CD4-positive, alpha-beta memory T cell (primary cell): ENCODE measurements at regions not wholly inside any gene's neighbourhood (a gene's known extent, or its start where the extent isn't known, plus 50 kb on each side); places are given as distances from the start of the nearest gene placed in this dataset.

ENCODE experiments used
- CTCF ChIA-PET: fragments of 350-600 bp; sonication (Branson Sonifier 250); formaldehyde crosslinking; loops from one replicate; lab custom pipeline; 2021; ENCODE audit warnings: inconsistent platforms; ENCODE audit not compliant: partially characterized antibody; lab: Charles Lee
- POLR2A ChIA-PET: fragments of 350-600 bp; sonication (Branson Sonifier 250); formaldehyde crosslinking; loops from one replicate; lab custom pipeline; 2021; ENCODE audit not compliant: partially characterized antibody; lab: Charles Lee
- DNase-seq, 5 donors: peaks; one replicate each; pipeline versions ENCODE4 v3.0.0 to v3.0.0-alpha.2; 2020 to 2022; ENCODE audit warnings: mixed read lengths in 1 of 5
- H3K27ac ChIP-seq: one replicate; pipeline ENCODE4 v1.7.0; 2013; ENCODE audit warnings: low read depth, low read length
- H3K27me3 ChIP-seq: 2 replicates; pipeline ENCODE4 v1.7.0; 2013; ENCODE audit warnings: mild to moderate bottlenecking, low read length, moderate library complexity; ENCODE audit not compliant: insufficient read depth
- H3K36me3 ChIP-seq: 2 replicates; pipeline ENCODE4 v1.7.0; 2013; ENCODE audit warnings: mild to moderate bottlenecking, low read length, moderate library complexity; ENCODE audit not compliant: insufficient read depth
- H3K4me1 ChIP-seq: 2 replicates; pipeline ENCODE4 v1.7.0; 2013; ENCODE audit warnings: mild to moderate bottlenecking, low read length, moderate library complexity; ENCODE audit not compliant: insufficient read depth
- H3K4me3 ChIP-seq, 2 donors: one replicate each; pipeline ENCODE4 v1.7.0; 2013; ENCODE audit warnings: low read length in 2 of 2, mild to moderate bottlenecking in 1 of 2
- H3K9me3 ChIP-seq, 2 donors: one replicate each; pipeline ENCODE4 v1.7.0; 2013; ENCODE audit warnings: low read length in 2 of 2, control low read depth in 1 of 2; ENCODE audit not compliant: control insufficient read depth in 1 of 2
- H3K27ac Mint-ChIP-seq, 7 donors: one replicate each; pipeline ENCODE4 v1.8.0; 2020 to 2021; ENCODE audit warnings: mixed read lengths in 7 of 7, mild to moderate bottlenecking in 6 of 7, inconsistent platforms in 3 of 7, moderate library complexity in 3 of 7
- H3K27me3 Mint-ChIP-seq, 2 donors: one replicate each; pipeline ENCODE4 v1.8.0; 2020 to 2021; ENCODE audit warnings: mixed read lengths in 2 of 2
- H3K36me3 Mint-ChIP-seq, 2 donors: one replicate each; pipeline ENCODE4 v1.8.0; 2020 to 2021; ENCODE audit warnings: mixed read lengths in 2 of 2, inconsistent platforms in 1 of 2, mild to moderate bottlenecking in 1 of 2
- H3K4me1 Mint-ChIP-seq, 4 donors: one replicate each; pipeline ENCODE4 v1.8.0; 2020 to 2021; ENCODE audit warnings: mixed read lengths in 4 of 4, mild to moderate bottlenecking in 1 of 4
- H3K4me3 Mint-ChIP-seq, 8 donors: one replicate each; pipeline ENCODE4 v1.8.0; 2020 to 2021; ENCODE audit warnings: mixed read lengths in 8 of 8, mild to moderate bottlenecking in 7 of 8, moderate library complexity in 6 of 8, inconsistent platforms in 3 of 8
- H3K9me3 Mint-ChIP-seq, 8 donors: one replicate each; pipeline ENCODE4 v1.8.0; 2020 to 2021; ENCODE audit warnings: mixed read lengths in 8 of 8, mild to moderate bottlenecking in 5 of 8, inconsistent platforms in 3 of 8, moderate library complexity in 1 of 8
- intact Hi-C: fragments of 100-400 bp; cut with micrococcal nuclease; formaldehyde crosslinking; loops from one replicate; pipeline ENCODE4 v1.15.1; 2023

DNA sequence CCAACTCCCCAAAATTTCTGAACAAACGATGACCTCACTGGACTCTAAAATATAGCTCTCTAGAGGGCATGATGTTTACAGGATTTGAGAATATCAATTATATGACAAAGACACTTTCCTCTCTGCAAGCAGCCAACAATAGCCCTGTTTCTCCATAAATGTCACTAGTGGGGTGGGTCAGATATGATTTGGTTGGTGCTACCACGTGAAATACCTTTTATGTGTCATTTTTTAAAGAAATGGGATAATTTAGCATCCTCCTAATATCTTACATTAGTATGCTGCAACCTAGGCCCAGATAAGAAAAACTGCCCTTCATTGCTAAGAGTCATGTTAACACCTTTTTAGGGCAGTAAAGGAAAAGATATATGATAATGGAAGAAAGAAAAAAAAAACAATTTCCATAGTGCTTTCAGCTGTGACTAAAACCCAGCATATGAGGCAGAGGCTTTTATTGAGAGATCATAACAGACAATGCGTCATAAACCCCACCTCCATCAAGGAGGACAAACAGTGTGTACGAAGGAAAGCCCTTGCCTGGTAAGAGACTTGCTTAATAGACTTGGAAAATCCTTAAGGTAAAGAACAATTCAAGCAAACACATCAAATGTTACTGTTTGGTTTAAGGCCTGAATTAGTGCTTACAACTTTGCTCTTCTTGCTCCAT, 372.4 kb upstream of the PAPPA start:
- H3K36me3 Mint-ChIP-seq: no peaks in the 10 kb centered on the region
- CTCF ChIA-PET: no interaction called here
- intact Hi-C loops: no loop called here
- DNase-seq: no peak
- H3K27me3 ChIP-seq: no peaks in the 10 kb centered on the region
- no peak overlapping the region for H3K27ac ChIP-seq
- H3K4me1 Mint-ChIP-seq: no peaks in the 10 kb centered on the region
- no peaks in the 10 kb centered on the region for H3K4me1 ChIP-seq
- H3K27ac Mint-ChIP-seq: no peak overlapping the region
- peaks cover 0 to 11% (median 3%) of the 10 kb centered on the region in 8 donors for H3K9me3 Mint-ChIP-seq
- no peaks in the 10 kb centered on the region for H3K9me3 ChIP-seq
- POLR2A ChIA-PET: no interaction called here
- H3K4me3 ChIP-seq: no peak overlapping the region
- peaks cover 0 to 1% of the 10 kb centered on the region in 2 donors for H3K27me3 Mint-ChIP-seq
- no peak overlapping the region for H3K4me3 Mint-ChIP-seq
- H3K36me3 ChIP-seq: no peaks in the 10 kb centered on the region

- H3K4me3 Mint-ChIP-seq: no peak overlapping the region
- ChIA-PET CTCF (no interaction called here), POLR2A (no interaction called here)
- H3K36me3 ChIP-seq: no peaks in the 10 kb centered on the region
- no peak for DNase-seq
- no peaks in the 10 kb centered on the region for H3K4me1 Mint-ChIP-seq
- no peaks in the 10 kb centered on the region for H3K9me3 ChIP-seq
- intact Hi-C loops: no loop called here
- H3K4me1 ChIP-seq: no peaks in the 10 kb centered on the region
- H3K27ac Mint-ChIP-seq: no peak overlapping the region
- H3K4me3 ChIP-seq: no peak overlapping the region
- no peak overlapping the region for H3K27ac ChIP-seq
- H3K27me3 ChIP-seq: no peaks in the 10 kb centered on the region
- H3K9me3 Mint-ChIP-seq: peaks cover 0 to 8% (median 3%) of the 10 kb centered on the region in 8 donors
- H3K36me3 Mint-ChIP-seq: no peaks in the 10 kb centered on the region
- H3K27me3 Mint-ChIP-seq: no peaks in the 10 kb centered on the region
Observed at GRCh38 chr9:115786321-115786720, 367.3 kb upstream of the PAPPA start.

- no peak overlapping the region for H3K4me3 Mint-ChIP-seq
- intact Hi-C loops: no loop called here
- H3K4me3 ChIP-seq: no peak overlapping the region
- H3K36me3 Mint-ChIP-seq: no peaks in the 10 kb centered on the region
- DNase-seq: no peak
- no peaks in the 10 kb centered on the region for H3K27me3 Mint-ChIP-seq
- H3K4me1 Mint-ChIP-seq: no peaks in the 10 kb centered on the region
- CTCF ChIA-PET: no interaction called here
- no peaks in the 10 kb centered on the region for H3K36me3 ChIP-seq
- H3K9me3 Mint-ChIP-seq: peaks cover 0 to 5% (median 1%) of the 10 kb centered on the region in 8 donors
- no peaks in the 10 kb centered on the region for H3K27me3 ChIP-seq
- H3K4me1 ChIP-seq: no peaks in the 10 kb centered on the region
- no peak overlapping the region for H3K27ac Mint-ChIP-seq
- H3K27ac ChIP-seq: no peak overlapping the region
- no peaks in the 10 kb centered on the region for H3K9me3 ChIP-seq
- POLR2A ChIA-PET: no interaction called here
Observed at GRCh38 chr9:115790520-115790919, 363.1 kb upstream of the PAPPA start.

- H3K27ac Mint-ChIP-seq: no peak overlapping the region
- DNase-seq: no peak
- H3K27me3 Mint-ChIP-seq: no peaks in the 10 kb centered on the region
- ChIA-PET POLR2A (no interaction called here), CTCF (no interaction called here)
- no peak overlapping the region for H3K27ac ChIP-seq
- no peaks in the 10 kb centered on the region for H3K36me3 Mint-ChIP-seq
- no peak overlapping the region for H3K4me3 ChIP-seq
- no peaks in the 10 kb centered on the region for H3K4me1 Mint-ChIP-seq
- H3K27me3 ChIP-seq: no peaks in the 10 kb centered on the region
- peaks cover 0 to 6% (median 0%) of the 10 kb centered on the region in 8 donors for H3K9me3 Mint-ChIP-seq
- H3K4me1 ChIP-seq: no peaks in the 10 kb centered on the region
- no peaks in the 10 kb centered on the region for H3K9me3 ChIP-seq
- no peaks in the 10 kb centered on the region for H3K36me3 ChIP-seq
- no peak overlapping the region for H3K4me3 Mint-ChIP-seq
- intact Hi-C loops: no loop called here
Observed at GRCh38 chr9:115794921-115795475, 358.6 kb upstream of the PAPPA start.

DNA sequence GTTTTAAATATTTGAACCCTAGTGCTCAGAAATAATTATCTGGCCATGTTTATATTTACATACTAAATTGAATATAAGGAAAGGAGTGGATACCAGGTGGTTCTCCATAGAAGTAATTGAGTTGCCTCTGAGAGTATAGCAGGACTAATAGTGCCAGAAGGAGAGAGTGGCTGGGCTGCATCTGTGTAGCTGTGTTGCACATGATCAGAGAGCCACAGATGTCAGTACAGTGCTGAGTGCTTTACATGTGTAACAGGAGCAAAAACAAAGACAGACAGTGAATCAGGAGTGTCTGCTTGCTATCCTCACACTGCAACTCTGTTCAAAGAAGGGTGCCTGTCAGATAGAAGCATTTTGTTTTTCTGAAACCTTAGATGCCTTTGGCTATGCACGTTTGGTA, 353.9 kb upstream of the PAPPA start:
- no peaks in the 10 kb centered on the region for H3K4me1 ChIP-seq
- no peaks in the 10 kb centered on the region for H3K9me3 ChIP-seq
- no peak overlapping the region for H3K27ac ChIP-seq
- H3K36me3 ChIP-seq: no peaks in the 10 kb centered on the region
- Mint-ChIP-seq H3K4me3 (no peak overlapping the region), H3K4me1 (no peaks in the 10 kb centered on the region), H3K27ac (no peak overlapping the region), H3K27me3 (no peaks in the 10 kb centered on the region), H3K9me3 (peaks cover 0 to 8% (median 1%) of the 10 kb centered on the region in 8 donors), H3K36me3 (no peaks in the 10 kb centered on the region)
- H3K27me3 ChIP-seq: no peaks in the 10 kb centered on the region
- DNase-seq: no peak
- ChIA-PET POLR2A (no interaction called here), CTCF (no interaction called here)
- no peak overlapping the region for H3K4me3 ChIP-seq
- intact Hi-C loops: no loop called here

DNA sequence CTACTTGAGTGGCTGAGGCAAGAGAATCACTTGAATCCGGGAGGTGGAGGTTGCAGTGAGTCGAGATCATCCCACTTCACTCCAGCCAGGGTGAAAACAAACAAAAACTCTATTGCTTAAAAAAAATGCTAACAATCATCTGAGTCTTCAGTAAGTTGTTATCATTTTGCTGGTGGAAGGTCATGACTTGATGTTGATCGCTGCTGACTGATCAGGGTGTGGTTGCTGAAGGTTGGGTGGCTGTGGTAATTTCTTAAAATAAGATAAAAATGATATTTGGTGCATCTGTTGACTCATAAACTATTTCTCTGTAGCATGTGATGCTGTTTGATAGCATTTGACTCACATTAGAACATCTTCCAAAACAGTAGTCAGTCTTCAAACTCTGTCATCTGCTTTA, 349.4 kb upstream of the PAPPA start:
- H3K27ac ChIP-seq: no peak overlapping the region
- H3K27me3 ChIP-seq: no peaks in the 10 kb centered on the region
- H3K36me3 ChIP-seq: no peaks in the 10 kb centered on the region
- H3K27me3 Mint-ChIP-seq: peaks cover 0 to 2% of the 10 kb centered on the region in 2 donors
- no peak for DNase-seq
- peaks cover 0 to 6% (median 1%) of the 10 kb centered on the region in 8 donors for H3K9me3 Mint-ChIP-seq
- no peaks in the 10 kb centered on the region for H3K4me1 ChIP-seq
- no peak overlapping the region for H3K27ac Mint-ChIP-seq
- intact Hi-C loops: no loop called here
- no peak overlapping the region for H3K4me3 Mint-ChIP-seq
- H3K4me3 ChIP-seq: no peak overlapping the region
- no peaks in the 10 kb centered on the region for H3K9me3 ChIP-seq
- no peaks in the 10 kb centered on the region for H3K4me1 Mint-ChIP-seq
- ChIA-PET POLR2A (no interaction called here), CTCF (no interaction called here)
- H3K36me3 Mint-ChIP-seq: no peaks in the 10 kb centered on the region

- Histone ChIP-seq H3K9me3 (no peaks in the 10 kb centered on the region), H3K36me3 (no peaks in the 10 kb centered on the region), H3K27me3 (no peaks in the 10 kb centered on the region), H3K4me1 (no peaks in the 10 kb centered on the region), H3K27ac (no peak overlapping the region), H3K4me3 (no peak overlapping the region)
- Mint-ChIP-seq H3K9me3 (peaks cover 0 to 7% (median under 1%) of the 10 kb centered on the region in 8 donors), H3K36me3 (no peaks in the 10 kb centered on the region), H3K4me3 (no peak overlapping the region), H3K27ac (no peak overlapping the region), H3K27me3 (peaks cover 0 to 2% of the 10 kb centered on the region in 2 donors), H3K4me1 (no peaks in the 10 kb centered on the region)
- ChIA-PET CTCF (no interaction called here), POLR2A (no interaction called here)
- intact Hi-C loops: no loop called here
- DNase-seq: no peak
Observed at GRCh38 chr9:115808108-115808507, 345.5 kb upstream of the PAPPA start.
